Lung (tissue), 11 donors: ENCODE measurements at regions not wholly inside any gene's neighbourhood (a gene's known extent, or its start where the extent isn't known, plus 50 kb on each side); places are given as distances from the start of the nearest gene placed in this dataset.

Experiments
- ATAC-seq: fragments of 200-7000 bp; cut with Tn5 transposase; one replicate; pipeline ENCODE4 v1.9.1; 2020; ENCODE audit warnings: moderate number of reproducible peaks; ENCODE audit not compliant: insufficient read depth, low FRiP score
- DNase-seq, 3 donors: peaks; one replicate each; pipeline ENCODE4 v3.0.0-alpha.2; 2013 to 2017
- H3K27ac ChIP-seq, 2 donors: one replicate each; pipeline ENCODE4 v1.5.1; 2013; ENCODE audit warnings: mild to moderate bottlenecking in 2 of 2, moderate library complexity in 2 of 2, control low read depth in 1 of 2, inconsistent platforms in 1 of 2, low read depth in 1 of 2, low read length in 1 of 2
- H3K27me3 ChIP-seq, 3 donors: one replicate each; pipeline ENCODE4 v1.5.1; 2013; ENCODE audit warnings: low read length in 2 of 3; ENCODE audit not compliant: control insufficient read depth in 3 of 3, insufficient read depth in 3 of 3
- H3K36me3 ChIP-seq, 4 donors: one replicate each; pipeline ENCODE4 v1.5.1; 2013; ENCODE audit warnings: low read length in 4 of 4, mild to moderate bottlenecking in 1 of 4, moderate library complexity in 1 of 4; ENCODE audit not compliant: control insufficient read depth in 4 of 4, insufficient read depth in 4 of 4
- H3K4me1 ChIP-seq, 5 donors: one replicate each; pipeline ENCODE4 v1.5.1; 2013; ENCODE audit warnings: low read length in 5 of 5, mild to moderate bottlenecking in 2 of 5, moderate library complexity in 1 of 5; ENCODE audit not compliant: control insufficient read depth in 5 of 5, insufficient read depth in 5 of 5
- H3K4me3 ChIP-seq: one replicate; pipeline ENCODE4 v1.5.1; 2013; ENCODE audit warnings: mild to moderate bottlenecking, control low read depth, moderate library complexity
- H3K9ac ChIP-seq, 2 donors: one replicate each; pipeline ENCODE4 v1.5.1; 2013; ENCODE audit warnings: low read length in 2 of 2, control low read depth in 1 of 2; ENCODE audit not compliant: insufficient read depth in 1 of 2
- H3K9me3 ChIP-seq, 4 donors: one replicate each; pipeline ENCODE4 v1.5.1; 2013; ENCODE audit warnings: low read length in 3 of 4, mild to moderate bottlenecking in 1 of 4, moderate library complexity in 1 of 4; ENCODE audit not compliant: control insufficient read depth in 4 of 4, insufficient read depth in 3 of 4
- CTCF ChIP-seq: IDR thresholded peaks from 2 replicates; pipeline ENCODE4 v1.5.1; 2012; ENCODE audit warnings: mild to moderate bottlenecking; ENCODE audit errors: control extremely low read depth, extremely low read depth
- WGBS, 2 donors: extraction: QIAGEN DNeasy Blood & Tissue Kit; methylation state at CpG; one replicate each; pipeline ENCODE4 v1.1.7; 2013; 5-methylcytosine and 5-hydroxymethylcytosine counted together
- donor health status: control.
- donor health status: control.
- donor health status: Bipolar disorder and iron deficiency.
- donor health status: healthy.
- donor health status: DM: yes; HTN: yes; CAD: no.

- WGBS, 2 donors: 68 to 82% methylated on average over 2 of the region's 2 CpGs
- peaks cover 0 to 3% (median 0%) of the 10 kb centered on the region in 4 donors for H3K9me3 ChIP-seq
- no peaks in the 10 kb centered on the region for H3K36me3 ChIP-seq
- ATAC-seq (no peak), DNase-seq (no peak)
- H3K4me1 ChIP-seq: no peaks in the 10 kb centered on the region
- H3K27ac ChIP-seq: no peak overlapping the region
- no peak overlapping the region for H3K4me3 ChIP-seq
- H3K27me3 ChIP-seq: no peaks in the 10 kb centered on the region
- TF ChIP-seq CTCF: no peak
- H3K9ac ChIP-seq: no peak overlapping the region
Observed at GRCh38 chr12:82537436-82537835, 149.3 kb upstream of the TMTC2 start.

GRCh38 chr12:82554529-82554928 lies 132.2 kb upstream of the TMTC2 start:
- no peak overlapping the region for H3K9ac ChIP-seq
- H3K27ac ChIP-seq: no peak overlapping the region
- H3K4me1 ChIP-seq: peaks cover 0 to 1% (median 0%) of the 10 kb centered on the region in 5 donors
- no peak for TF ChIP-seq CTCF
- H3K9me3 ChIP-seq: peaks cover 0 to 15% (median 3%) of the 10 kb centered on the region in 4 donors
- no peak overlapping the region for H3K4me3 ChIP-seq
- H3K36me3 ChIP-seq: no peaks in the 10 kb centered on the region
- DNase-seq: no peak
- H3K27me3 ChIP-seq: no peaks in the 10 kb centered on the region
- ATAC-seq: no peak
- WGBS, 2 donors: 58 to 59% methylated on average over 2 of the region's 2 CpGs

- no peak for DNase-seq
- Histone ChIP-seq H3K9ac (no peak overlapping the region), H3K4me3 (no peak overlapping the region), H3K27ac (no peak overlapping the region), H3K4me1 (peaks cover 0 to 1% (median 0%) of the 10 kb centered on the region in 5 donors), H3K27me3 (no peaks in the 10 kb centered on the region), H3K36me3 (no peaks in the 10 kb centered on the region), H3K9me3 (peaks cover 0 to 15% (median 3%) of the 10 kb centered on the region in 4 donors)
- TF ChIP-seq CTCF: no peak
- 16 to 34% methylated on average over 1 of the region's 1 CpG for WGBS, 2 donors
- no peak for ATAC-seq
Observed at GRCh38 chr12:82555699-82556098, 131.0 kb upstream of the TMTC2 start.

GRCh38 chr12:82565966-82566365 lies 120.7 kb upstream of the TMTC2 start:
- ATAC-seq: no peak
- WGBS, 2 donors: 50 to 91% methylated on average over 1 of the region's 1 CpG

More at GRCh38 chr12:82565966-82566365, 120.7 kb upstream of the TMTC2 start:
- no peak overlapping the region for H3K9ac ChIP-seq
- no peak for TF ChIP-seq CTCF
- H3K36me3 ChIP-seq: no peaks in the 10 kb centered on the region
- no peak overlapping the region for H3K27ac ChIP-seq
- no peak for DNase-seq
- peaks cover 0 to 4% (median 0%) of the 10 kb centered on the region in 4 donors for H3K9me3 ChIP-seq
- no peaks in the 10 kb centered on the region for H3K27me3 ChIP-seq
- no peak overlapping the region for H3K4me3 ChIP-seq
- H3K4me1 ChIP-seq: peaks cover 0 to 5% (median 0%) of the 10 kb centered on the region in 5 donors
